Limb (tissue), 2 donors: ENCODE measurements at regions not wholly inside any gene's neighbourhood (a gene's known extent, or its start where the extent isn't known, plus 50 kb on each side); places are given as distances from the start of the nearest gene placed in this dataset.
"Not testable (repeated sequence)": the region's sequence is repeated elsewhere in the genome, so short reads cannot be mapped to it uniquely, and the experiment has no call there.

Experiments
- DNase-seq, 2 donors: peaks; one replicate each; pipeline ENCODE4 v3.0.0-alpha.2; 2016; ENCODE audit errors: extremely low spot score in 2 of 2

- no peak for DNase-seq
These were observed 540.9 kb upstream of the MAN1A1 start for GRCh38 chr6:119890470-119890869.

GRCh38 chr6:119887666-119888065, 538.1 kb upstream of the MAN1A1 start:
- no peak for DNase-seq

DNA sequence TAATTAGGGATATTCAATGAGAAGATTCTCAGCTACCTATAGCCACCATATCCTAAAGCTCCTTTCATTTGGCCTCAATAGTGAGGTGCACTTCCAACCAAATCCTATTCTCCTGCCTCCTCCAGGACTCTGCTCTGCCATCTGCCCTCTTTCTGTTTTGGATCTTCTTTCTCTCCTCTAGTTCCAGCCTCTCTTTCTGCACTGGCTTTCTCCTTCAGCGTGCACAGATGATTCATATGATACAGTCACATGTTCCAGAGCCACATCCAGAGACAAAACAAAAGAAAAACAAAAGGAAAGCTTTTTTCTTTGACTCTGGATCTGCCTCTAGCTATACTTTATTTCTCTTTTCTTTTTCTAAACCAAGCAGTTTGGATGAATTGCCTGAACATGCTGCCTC, 531.9 kb upstream of the MAN1A1 start:
- no peak for DNase-seq

DNA sequence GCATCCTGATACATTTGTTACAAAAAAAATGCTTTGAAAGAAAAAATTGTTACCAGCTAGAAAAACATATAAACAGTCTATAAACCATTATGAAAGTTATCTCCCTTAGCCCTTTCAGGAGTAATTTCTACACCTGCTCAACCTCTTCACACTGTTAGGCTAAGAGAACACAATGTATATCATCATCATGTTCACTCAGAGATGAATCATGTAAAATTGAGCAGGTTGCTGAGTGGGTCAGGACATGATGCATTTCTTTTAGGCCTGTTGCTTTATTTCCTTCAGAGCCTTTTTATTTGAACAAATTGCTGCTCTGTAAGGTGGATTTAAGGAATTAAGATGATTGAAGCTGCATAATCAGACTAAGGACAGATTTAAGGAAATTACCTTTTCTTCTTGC, 531.3 kb upstream of the MAN1A1 start:
- DNase-seq, result no peak

DNA sequence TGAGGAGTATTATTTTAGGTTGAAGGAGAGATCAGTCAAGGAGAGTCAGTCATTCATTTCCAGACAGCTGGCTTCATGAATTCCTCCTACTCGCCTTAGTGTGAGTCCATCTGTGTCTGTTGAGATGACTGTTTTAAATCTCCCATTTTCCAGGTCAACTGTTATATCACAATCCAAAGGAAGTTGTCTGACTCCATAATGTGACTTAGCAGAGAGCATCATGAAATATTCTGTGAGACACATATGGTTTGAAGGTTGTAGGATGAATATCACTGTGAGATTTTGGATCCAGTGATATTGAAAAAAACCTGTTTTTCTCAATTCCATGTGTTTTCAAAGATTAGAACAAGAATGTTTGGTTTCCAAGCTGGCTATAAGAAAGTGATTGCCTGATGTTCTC, 530.2 kb upstream of the MAN1A1 start:
- no peak for DNase-seq

- DNase-seq, result no peak
These were observed 524.8 kb upstream of the MAN1A1 start for GRCh38 chr6:119874381-119874780.

- DNase-seq, result no peak
These were observed 523.5 kb upstream of the MAN1A1 start for GRCh38 chr6:119873107-119873506.

DNA sequence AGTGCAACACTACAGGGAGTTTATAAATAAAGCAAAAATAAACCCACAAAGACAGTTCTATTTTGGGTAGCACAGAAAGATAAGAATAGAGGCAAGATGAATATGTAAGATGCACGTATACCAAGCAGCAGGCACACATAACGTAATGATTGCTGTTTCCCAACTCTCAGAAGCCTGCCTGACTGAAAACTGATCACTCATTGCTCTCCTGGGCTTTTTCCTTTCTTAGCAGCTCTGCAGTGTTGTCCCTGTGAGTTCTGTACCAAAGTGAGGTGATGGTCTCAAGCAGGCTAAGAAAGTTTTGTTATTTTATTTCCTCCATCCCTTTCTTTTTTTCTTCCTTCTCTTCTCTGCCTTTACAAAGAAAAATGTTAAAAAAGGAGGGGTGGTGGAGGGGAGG, 522.0 kb upstream of the MAN1A1 start:
- DNase-seq, result no peak

DNA sequence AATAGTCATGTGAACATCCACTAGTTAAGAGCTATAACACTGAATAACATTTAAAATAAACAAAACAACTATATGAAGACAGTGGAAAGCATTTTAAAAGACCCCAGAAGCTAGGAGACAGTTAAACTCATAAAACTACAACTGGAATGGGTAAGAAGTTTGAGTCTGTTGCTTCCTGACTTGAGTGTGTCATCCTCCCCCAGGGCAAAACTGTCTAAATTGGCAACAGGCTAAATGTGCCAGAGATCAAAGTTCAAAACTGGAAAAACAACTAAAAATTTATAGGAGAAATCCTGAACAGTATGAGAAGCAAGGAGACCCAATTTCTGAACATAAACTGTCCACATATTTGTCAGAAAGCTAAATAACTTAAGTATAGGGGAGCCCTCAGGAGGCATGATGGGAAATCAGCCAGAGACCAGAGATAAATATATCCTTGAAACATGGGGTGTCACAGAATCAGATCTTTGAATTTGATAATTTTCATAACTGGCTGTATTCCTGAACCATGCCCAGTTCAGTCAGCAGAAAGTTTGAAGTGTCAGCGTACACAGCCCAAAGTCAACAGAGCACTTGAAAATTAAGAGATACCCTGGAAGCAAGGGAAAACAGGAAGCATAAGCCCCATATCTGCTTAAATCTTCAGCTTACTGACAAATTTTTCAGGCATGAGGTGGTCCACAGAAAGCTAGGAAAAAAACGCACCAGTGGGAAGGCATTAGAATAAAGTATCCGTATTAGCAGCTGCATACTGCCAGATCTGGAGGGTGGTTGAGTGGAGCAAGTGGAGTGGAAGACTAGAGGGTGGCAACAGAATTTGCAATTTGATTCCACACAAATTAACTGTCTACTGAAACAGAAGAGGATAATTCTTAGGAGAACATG, 516.1 kb upstream of the MAN1A1 start:
- DNase-seq, result no peak

DNA sequence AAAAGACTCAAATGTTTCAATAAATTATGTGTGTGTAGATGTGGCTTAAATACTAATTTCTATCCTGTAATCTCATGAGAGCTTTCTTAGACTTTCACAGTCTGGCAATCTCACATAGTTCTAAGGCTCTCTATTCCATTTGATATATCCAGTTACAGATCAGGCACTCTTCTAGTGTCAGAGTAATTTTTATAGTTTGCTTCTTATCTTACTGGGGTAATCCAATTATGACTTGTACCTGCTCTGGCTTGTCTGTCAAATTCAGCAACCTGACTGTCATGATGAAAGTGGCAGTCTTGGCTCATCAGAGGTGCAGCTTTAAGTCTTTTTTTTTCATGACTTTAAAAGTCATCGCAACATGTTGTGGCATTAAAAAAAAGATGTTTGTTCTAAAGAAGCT, 513.2 kb upstream of the MAN1A1 start:
- no peak for DNase-seq

DNA sequence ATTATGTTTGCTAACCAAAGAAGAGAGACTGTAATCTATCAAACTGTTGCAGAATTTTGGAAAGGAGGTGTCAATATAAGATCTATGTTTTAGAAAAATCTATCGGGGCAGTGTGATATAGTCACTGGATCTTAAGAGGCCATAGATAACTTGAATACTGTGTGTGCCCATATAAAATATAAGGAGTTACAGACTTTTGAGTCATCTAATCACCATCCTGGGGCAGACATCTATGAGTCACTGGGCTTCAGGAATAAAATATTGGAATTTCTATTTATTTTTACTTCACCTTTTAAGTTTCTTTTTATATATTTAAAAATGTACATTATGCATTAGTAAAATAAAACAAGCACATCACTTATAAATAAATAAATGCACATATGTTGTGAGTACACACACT, 509.3 kb upstream of the MAN1A1 start:
- no peak for DNase-seq

DNA sequence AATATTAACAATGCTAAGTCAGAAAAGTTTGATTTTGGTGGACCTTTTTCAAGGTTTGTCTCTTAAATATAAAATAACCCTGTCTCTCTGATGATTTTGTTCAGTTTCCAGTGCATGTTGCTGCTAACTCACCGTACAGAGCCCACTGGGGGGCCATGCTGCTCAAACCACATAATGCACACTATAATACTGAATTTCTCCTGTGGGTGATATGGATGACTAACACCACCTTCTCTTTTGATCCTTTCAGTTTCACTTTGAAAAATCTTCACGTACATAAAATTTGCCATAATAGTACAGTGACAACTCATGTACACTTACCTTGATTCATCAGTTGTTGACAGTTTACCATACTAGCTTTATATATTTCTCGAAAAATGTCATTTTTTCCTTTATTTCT, 506.6 kb upstream of the MAN1A1 start:
- DNase-seq, result no peak

- no peak for DNase-seq
These were observed 499.1 kb upstream of the MAN1A1 start for GRCh38 chr6:119848696-119849095.

GRCh38 chr6:119845161-119845560, 495.6 kb upstream of the MAN1A1 start:
- DNase-seq, result no peak

- no peak for DNase-seq
These were observed 494.8 kb upstream of the MAN1A1 start for GRCh38 chr6:119844387-119844786.

- DNase-seq, result no peak
These were observed 492.6 kb upstream of the MAN1A1 start for GRCh38 chr6:119842191-119842590.

DNA sequence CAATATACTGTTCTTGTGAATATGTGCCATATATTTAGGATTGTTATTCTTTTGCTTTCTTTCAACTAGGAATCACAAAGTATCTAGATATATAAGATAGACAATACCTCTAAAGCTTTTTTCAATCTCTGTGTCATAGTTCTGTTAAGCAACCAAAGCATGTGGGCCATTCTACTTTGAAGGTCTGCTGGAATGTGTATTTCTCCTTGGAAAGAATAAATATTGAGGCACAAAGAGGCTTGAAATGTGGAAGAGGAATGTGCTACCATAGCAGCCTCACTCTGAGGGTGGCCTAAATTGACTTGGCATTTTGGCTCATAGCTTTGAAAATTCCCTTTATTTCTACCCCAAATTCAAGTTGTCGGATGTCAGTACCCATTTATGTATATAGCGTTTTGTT, 488.5 kb upstream of the MAN1A1 start:
- DNase-seq, result no peak

DNA sequence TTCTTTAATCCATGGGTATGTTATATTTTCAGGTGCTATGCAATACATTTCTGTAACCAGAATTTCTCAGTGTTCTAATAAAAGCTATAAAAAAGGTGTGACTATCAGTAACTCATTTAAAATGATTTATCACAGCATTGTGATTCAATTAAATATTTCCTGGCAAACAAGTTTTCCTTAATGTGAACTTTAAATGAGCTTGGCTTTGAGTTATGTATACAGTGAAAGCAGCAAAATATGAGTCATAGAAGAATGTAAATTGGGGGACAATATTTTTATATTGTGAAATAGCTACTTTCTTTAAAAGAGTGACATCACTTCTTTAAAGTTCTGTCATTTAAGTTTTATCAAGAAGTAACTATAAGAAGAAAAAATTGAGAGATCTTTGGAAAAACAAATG, 484.9 kb upstream of the MAN1A1 start:
- DNase-seq, result no peak

GRCh38 chr6:119832411-119832810, 482.9 kb upstream of the MAN1A1 start:
- DNase-seq, result no peak

- DNase-seq, result no peak
These were observed 481.1 kb upstream of the MAN1A1 start for GRCh38 chr6:119830494-119831295.

DNA sequence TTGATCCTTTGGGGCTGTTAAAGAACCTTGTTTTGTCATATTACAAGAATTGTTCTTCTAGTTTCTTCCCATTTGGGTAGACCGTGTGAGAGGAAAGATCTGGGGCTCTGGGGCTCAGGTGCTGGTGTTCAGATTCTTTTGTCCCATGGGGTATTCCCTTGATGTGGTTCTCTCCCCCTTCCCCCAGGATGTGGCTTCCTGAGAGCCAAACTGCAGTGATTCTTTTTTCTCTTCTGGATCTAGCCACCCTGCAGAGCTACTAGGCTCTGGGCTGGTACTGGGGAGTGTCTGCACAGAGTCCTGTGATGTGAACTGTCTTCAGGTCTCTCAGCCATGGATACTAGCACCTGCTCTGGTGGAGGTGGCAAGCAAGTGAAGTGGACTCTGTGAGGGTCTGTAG, 480.5 kb upstream of the MAN1A1 start:
- DNase-seq, result no peak

DNA sequence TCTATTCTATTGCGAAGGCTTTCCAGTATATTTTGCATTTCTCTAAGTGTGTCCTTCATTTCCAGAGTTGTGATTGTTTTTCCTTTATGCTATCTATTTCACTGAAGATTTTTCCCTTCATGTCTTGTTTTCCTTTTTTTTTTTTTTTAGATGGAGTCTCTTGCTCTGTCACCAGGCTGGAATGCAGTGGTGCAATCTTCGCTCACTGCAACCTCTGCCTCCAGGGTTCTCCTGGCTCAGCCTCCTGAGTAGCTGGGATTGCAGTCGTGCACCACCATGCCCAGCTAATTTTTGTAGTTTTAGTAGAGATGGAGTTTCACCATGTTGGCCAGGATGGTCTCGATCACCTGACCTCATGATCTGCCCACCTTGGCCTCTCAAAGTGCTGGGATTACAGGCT, 479.9 kb upstream of the MAN1A1 start:
- DNase-seq, result not testable (repeated sequence)

- no peak for DNase-seq
These were observed 479.4 kb upstream of the MAN1A1 start for GRCh38 chr6:119829006-119829405.
